ENCODE measurements at regions not wholly inside any gene's neighbourhood (a gene's known extent, or its start where the extent isn't known, plus 50 kb on each side); places are given as distances from the start of the nearest gene placed in this dataset.
A peak's percentile ranks its signal among the peaks of the same experiment; 100 is the strongest.

DNA sequence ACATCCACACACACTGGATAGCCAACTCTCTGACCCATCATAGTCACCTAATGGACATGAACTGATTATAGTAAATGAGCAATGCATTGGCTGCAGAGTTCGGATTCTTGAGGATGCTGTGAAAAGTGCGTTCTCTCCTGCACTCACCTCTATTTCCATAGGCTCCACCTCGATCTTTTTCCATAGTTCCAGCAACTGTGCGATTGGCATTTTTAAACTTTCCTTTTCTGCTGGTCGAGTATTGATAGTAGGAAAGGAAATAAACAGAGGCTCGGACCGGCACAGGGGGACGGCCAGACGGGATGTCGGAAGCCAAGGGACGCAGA, 94.4 kb downstream of the RNASET2 start:
- no peak for TF ChIP-seq CTCF (IDR thresholded peaks at IDR 0.05)
- 3 to 5% (median 4%) methylated on average over 11 of the region's 11 CpGs for WGBS, 3 donors
- Histone ChIP-seq H3K4me3 (peak overlapping the region; percentile 67), H3K9me3 (no peaks in the 10 kb centered on the region), H3K27me3 (ENCODE audit: insufficient read depth in 3 of 3, low read length in 2 of 3) (peaks cover 0 to 64% (median 13%) of the 10 kb centered on the region in 3 donors), H3K36me3 (ENCODE audit: insufficient read depth in 1 of 2, low read depth in 1 of 2) (no peaks in the 10 kb centered on the region), H3K27ac (no peak overlapping the region), H3K4me1 (no peaks in the 10 kb centered on the region)
- DNase-seq (no peak), ATAC-seq (no peak)
- intact Hi-C loops (cut with DNase I): no loop called here

- Histone ChIP-seq H3K27me3 (ENCODE audit: insufficient read depth in 3 of 3, low read length in 2 of 3) (peaks cover 0 to 64% (median 13%) of the 10 kb centered on the region in 3 donors), H3K9me3 (no peaks in the 10 kb centered on the region), H3K36me3 (ENCODE audit: insufficient read depth in 1 of 2, low read depth in 1 of 2) (no peaks in the 10 kb centered on the region), H3K4me1 (no peaks in the 10 kb centered on the region), H3K4me3 (no peak overlapping the region), H3K27ac (no peak overlapping the region)
- no peak for TF ChIP-seq CTCF (IDR thresholded peaks at IDR 0.05)
- intact Hi-C loops (cut with DNase I): no loop called here
- no peak for ATAC-seq
- no peak for DNase-seq
- 65 to 70% (median 67%) methylated on average over 5 of the region's 5 CpGs for WGBS, 3 donors
Observed at GRCh38 chr6:166861304-166861703, 95.0 kb downstream of the RNASET2 start.

- H3K4me3 ChIP-seq: no peak overlapping the region
- intact Hi-C loops (cut with DNase I): no loop called here
- H3K9me3 ChIP-seq: no peaks in the 10 kb centered on the region
- H3K4me1 ChIP-seq: no peaks in the 10 kb centered on the region
- H3K27me3 ChIP-seq (ENCODE audit: insufficient read depth in 3 of 3, low read length in 2 of 3): peaks cover 0 to 64% (median 13%) of the 10 kb centered on the region in 3 donors
- no peak for TF ChIP-seq CTCF (IDR thresholded peaks at IDR 0.05)
- H3K36me3 ChIP-seq (ENCODE audit: insufficient read depth in 1 of 2, low read depth in 1 of 2): no peaks in the 10 kb centered on the region
- WGBS, 3 donors: 48 to 61% (median 49%) methylated on average over 6 of the region's 6 CpGs
- ATAC-seq: no peak
- no peak for DNase-seq
- H3K27ac ChIP-seq: no peak overlapping the region
Observed at GRCh38 chr6:166860392-166860791, 96.0 kb downstream of the RNASET2 start.

DNA sequence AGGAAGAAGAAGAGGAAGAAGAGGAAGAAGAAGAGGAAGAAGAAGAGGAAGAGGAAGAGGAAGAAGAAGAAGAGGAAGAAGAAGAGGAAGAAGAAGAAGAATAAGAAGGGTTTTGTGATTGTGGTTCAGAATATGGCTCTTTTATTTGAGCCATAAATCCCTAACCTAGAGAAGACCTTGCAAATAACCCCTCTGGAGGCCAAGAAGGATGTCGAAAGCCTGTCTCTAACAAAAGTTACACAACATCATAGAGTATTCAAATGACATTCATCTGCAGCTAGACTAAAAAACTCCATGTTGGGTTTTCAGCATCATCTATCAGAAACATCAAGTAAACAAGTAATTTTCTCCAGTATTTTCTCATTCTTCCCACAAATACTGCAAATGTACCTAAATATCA, 100.9 kb downstream of the RNASET2 start:
- Histone ChIP-seq H3K4me3 (no peak overlapping the region), H3K36me3 (ENCODE audit: insufficient read depth in 1 of 2, low read depth in 1 of 2) (no peaks in the 10 kb centered on the region), H3K27me3 (ENCODE audit: insufficient read depth in 3 of 3, low read length in 2 of 3) (peaks cover 0 to 21% (median 5%) of the 10 kb centered on the region in 3 donors), H3K4me1 (no peaks in the 10 kb centered on the region), H3K9me3 (no peaks in the 10 kb centered on the region), H3K27ac (no peak overlapping the region)
- no peak for ATAC-seq
- intact Hi-C loops (cut with DNase I): no loop called here
- no peak for TF ChIP-seq CTCF (IDR thresholded peaks at IDR 0.05)
- DNase-seq: no peak
- 61 to 95% (median 75%) methylated on average over 1 of the region's 1 CpG for WGBS, 3 donors

Measured in psoas muscle (tissue), 7 donors.